OCI-M2 (cell line): ENCODE measurements at regions not wholly inside any gene's neighbourhood (a gene's known extent, or its start where the extent isn't known, plus 50 kb on each side); places are given as distances from the start of the nearest gene placed in this dataset.
"Not testable (repeated sequence)": the region's sequence is repeated elsewhere in the genome, so short reads cannot be mapped to it uniquely, and the experiment has no call there.

Experiments used
- DNase-seq: peaks from one replicate; lab custom pipeline; 2025; ENCODE audit not compliant: unreplicated experiment; lab: John Stamatoyannopoulos, UW

GRCh38 chr3:151556596-151556995 is 95.7 kb upstream of the IGSF10 start:
- no peak for DNase-seq

- no peak for DNase-seq
Observed at GRCh38 chr3:151555523-151555922, 94.7 kb upstream of the IGSF10 start.

GRCh38 chr3:151553888-151554287 is 93.0 kb upstream of the IGSF10 start:
- DNase-seq: no peak

GRCh38 chr3:151552589-151552988 is 91.7 kb upstream of the IGSF10 start:
- DNase-seq: no peak

- no peak for DNase-seq
Observed at GRCh38 chr3:151550642-151551041, 89.8 kb upstream of the IGSF10 start.

GRCh38 chr3:151550025-151550618 is 89.3 kb upstream of the IGSF10 start:
- no peak for DNase-seq

GRCh38 chr3:151548195-151548594 is 87.3 kb upstream of the IGSF10 start:
- DNase-seq: no peak

GRCh38 chr3:151544164-151544548 is 83.3 kb upstream of the IGSF10 start:
- no peak for DNase-seq

- no peak for DNase-seq
Observed at GRCh38 chr3:151541178-151541577, 80.3 kb upstream of the IGSF10 start.

- no peak for DNase-seq
Observed at GRCh38 chr3:151539599-151539998, 78.7 kb upstream of the IGSF10 start.

GRCh38 chr3:151538456-151539393 is 77.9 kb upstream of the IGSF10 start:
- DNase-seq: no peak

- no peak for DNase-seq
Observed at GRCh38 chr3:151537726-151538125, 76.9 kb upstream of the IGSF10 start.

- DNase-seq: no peak
Observed at GRCh38 chr3:151526757-151527156, 65.9 kb upstream of the IGSF10 start.

GRCh38 chr3:151520105-151520504 is 59.2 kb upstream of the IGSF10 start:
- DNase-seq: no peak

- DNase-seq: not testable (repeated sequence)
Observed at GRCh38 chr3:151511433-151511832, 50.6 kb upstream of the IGSF10 start.
